ENCODE measurements at regions not wholly inside any gene's neighbourhood (a gene's known extent, or its start where the extent isn't known, plus 50 kb on each side); places are given as distances from the start of the nearest gene placed in this dataset.

DNA sequence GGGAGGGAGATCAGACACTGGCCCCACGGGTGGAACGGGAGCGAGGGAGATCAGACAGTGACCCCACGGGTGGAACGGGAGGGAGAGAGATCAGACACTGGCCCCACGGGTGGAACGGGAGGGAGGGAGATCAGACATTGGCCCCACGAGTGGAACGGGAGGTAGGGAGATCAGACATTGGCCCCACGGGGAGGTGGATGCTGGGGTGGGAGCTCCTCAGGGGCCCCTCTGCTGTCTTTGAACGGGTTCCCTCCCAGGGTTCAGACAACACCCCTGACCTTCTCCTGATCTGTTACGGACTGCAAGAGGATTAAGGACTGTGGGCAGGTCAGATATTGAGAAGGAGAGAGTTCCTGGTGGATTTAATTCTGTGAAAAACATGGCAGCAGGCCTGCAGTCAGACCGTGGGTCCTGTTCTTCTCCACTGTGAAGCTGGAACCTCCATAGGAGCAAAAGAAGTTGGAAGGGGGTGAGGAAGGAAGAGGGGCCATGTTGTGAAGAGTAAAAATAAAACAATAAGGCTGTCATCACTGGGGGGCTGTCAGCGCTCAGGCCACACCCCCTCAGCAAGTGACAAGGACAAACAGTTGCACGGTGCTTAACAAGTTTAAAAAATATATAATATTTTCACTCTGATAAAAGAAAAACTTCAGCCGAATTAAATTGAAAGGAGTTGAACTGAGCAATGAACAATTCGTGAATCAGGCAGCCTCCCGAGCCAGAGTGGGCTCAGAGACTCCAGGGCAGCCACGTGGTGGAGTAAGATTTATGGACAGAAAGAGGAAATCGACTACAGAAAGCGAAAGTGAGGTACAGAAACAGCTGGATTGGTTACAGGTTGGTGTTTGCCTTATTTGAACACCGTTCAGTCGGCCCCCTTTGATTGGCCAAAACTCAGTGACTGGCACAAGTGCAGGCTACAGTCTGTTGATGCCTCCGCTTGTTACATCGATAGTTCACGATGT, 348.7 kb upstream of the TNRC6C start:
- FAIRE-seq (no peak), DNase-seq (ENCODE audit: low read depth) (no peak)
- Histone ChIP-seq H3K27me3 (ENCODE audit: control insufficient read depth, insufficient read depth, low read length) (no peaks in the 10 kb centered on the region), H3K36me3 (ENCODE audit: control insufficient read depth, insufficient read depth, low read length) (no peaks in the 10 kb centered on the region), H3K4me3 (ENCODE audit: low read depth, low read length) (no peak overlapping the region)
- TF ChIP-seq, protein P1, sequence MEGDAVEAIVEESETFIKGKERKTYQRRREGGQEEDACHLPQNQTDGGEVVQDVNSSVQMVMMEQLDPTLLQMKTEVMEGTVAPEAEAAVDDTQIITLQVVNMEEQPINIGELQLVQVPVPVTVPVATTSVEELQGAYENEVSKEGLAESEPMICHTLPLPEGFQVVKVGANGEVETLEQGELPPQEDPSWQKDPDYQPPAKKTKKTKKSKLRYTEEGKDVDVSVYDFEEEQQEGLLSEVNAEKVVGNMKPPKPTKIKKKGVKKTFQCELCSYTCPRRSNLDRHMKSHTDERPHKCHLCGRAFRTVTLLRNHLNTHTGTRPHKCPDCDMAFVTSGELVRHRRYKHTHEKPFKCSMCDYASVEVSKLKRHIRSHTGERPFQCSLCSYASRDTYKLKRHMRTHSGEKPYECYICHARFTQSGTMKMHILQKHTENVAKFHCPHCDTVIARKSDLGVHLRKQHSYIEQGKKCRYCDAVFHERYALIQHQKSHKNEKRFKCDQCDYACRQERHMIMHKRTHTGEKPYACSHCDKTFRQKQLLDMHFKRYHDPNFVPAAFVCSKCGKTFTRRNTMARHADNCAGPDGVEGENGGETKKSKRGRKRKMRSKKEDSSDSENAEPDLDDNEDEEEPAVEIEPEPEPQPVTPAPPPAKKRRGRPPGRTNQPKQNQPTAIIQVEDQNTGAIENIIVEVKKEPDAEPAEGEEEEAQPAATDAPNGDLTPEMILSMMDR (IDR thresholded peaks at IDR 0.05; ENCODE audit: insufficient read depth, low read length, severe bottlenecking), result no peak

DNA sequence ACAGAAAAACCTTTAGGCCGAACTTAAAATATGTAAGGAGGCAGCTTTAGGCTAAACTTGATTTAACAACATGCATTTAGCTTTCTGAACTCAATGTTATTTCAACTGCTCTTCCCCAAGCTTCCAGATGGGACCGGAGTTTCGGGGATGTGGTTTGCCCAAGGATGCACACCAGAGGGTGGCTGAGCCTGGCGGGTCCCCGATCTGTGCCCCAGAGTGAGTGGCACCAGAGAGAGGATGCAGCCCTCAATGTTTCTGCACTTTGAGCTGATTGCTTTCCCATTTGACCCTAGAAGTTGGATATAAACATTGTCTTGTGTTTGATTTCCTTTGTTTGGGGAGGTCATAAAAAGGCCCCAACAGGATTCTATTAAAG, 348.0 kb upstream of the TNRC6C start:
- Histone ChIP-seq H3K4me3 (ENCODE audit: low read depth, low read length) (no peak overlapping the region), H3K36me3 (ENCODE audit: control insufficient read depth, insufficient read depth, low read length) (no peaks in the 10 kb centered on the region), H3K27me3 (ENCODE audit: control insufficient read depth, insufficient read depth, low read length) (no peaks in the 10 kb centered on the region)
- TF ChIP-seq, protein P1 (IDR thresholded peaks at IDR 0.05; ENCODE audit: insufficient read depth, low read length, severe bottlenecking), result no peak
- FAIRE-seq, result no peak
- no peak for DNase-seq (ENCODE audit: low read depth)

DNA sequence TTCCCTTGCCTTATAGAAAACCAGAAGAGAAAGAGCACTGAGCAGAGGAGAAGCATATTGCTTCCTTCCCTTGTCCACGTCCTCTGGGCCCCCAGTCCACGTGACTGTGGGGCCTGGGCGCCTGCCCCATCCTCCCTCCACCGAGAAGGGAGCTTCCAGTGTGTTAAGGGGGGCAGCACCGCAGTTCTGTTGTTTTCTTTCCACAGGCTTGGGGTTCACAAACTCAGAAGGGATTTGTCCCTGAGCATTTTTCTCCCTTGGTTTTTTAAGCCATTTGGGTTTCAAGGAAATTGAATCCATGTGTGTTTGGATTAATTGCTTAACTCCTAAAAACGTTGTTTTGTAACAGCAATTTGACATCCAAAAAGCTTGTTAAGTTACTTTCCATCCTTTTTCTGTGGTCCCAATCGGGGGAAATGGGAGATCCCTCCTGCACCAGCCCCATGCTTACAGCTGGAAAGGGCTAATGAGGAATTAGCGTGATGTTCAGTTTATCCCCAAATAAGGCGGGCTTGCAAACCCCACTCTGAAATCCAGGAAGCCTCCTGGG, 347.5 kb upstream of the TNRC6C start:
- no peaks in the 10 kb centered on the region for H3K36me3 ChIP-seq (ENCODE audit: control insufficient read depth, insufficient read depth, low read length)
- no peak overlapping the region for H3K4me3 ChIP-seq (ENCODE audit: low read depth, low read length)
- FAIRE-seq (no peak), DNase-seq (ENCODE audit: low read depth) (no peak)
- H3K27me3 ChIP-seq (ENCODE audit: control insufficient read depth, insufficient read depth, low read length), result no peaks in the 10 kb centered on the region
- TF ChIP-seq, protein P1 (IDR thresholded peaks at IDR 0.05; ENCODE audit: insufficient read depth, low read length, severe bottlenecking), result no peak

DNA sequence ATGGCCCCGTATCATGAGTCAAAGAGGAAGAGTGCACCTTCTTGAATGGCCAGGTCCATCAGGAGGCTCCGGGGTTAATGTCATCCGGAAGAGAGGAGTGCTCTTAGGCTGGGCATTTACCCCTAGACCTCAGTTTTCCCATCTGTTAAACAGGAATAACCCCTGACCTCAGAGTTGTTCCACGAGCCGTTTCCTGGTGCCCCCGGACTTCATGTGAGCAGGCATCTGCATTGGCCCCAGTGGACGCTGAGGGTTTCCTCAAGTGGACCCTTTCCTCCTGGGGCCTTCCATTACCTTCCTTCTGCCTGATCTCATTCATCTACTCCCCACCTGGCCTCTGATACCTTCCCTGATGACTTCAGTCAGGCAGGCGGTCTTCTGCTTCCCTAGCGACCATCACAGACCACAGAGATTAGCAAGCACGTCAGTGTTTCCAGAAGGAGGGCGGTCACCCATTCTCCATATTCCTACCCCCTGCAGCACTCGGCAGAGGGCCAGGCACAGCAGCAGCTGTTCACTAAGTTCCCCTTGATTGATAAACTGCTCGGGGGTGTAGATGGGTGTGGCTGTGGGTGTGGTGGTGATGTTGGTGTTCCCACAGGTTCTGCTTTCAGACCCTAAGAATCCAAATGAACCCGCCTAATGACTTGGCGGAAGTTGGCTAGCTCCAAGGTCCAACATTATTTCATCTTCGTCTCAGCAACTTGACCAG, 346.6 kb upstream of the TNRC6C start:
- H3K4me3 ChIP-seq (ENCODE audit: low read depth, low read length), result no peak overlapping the region
- TF ChIP-seq, protein P1 (IDR thresholded peaks at IDR 0.05; ENCODE audit: insufficient read depth, low read length, severe bottlenecking), result no peak
- no peaks in the 10 kb centered on the region for H3K36me3 ChIP-seq (ENCODE audit: control insufficient read depth, insufficient read depth, low read length)
- H3K27me3 ChIP-seq (ENCODE audit: control insufficient read depth, insufficient read depth, low read length), result no peaks in the 10 kb centered on the region
- FAIRE-seq, result no peak
- DNase-seq (ENCODE audit: low read depth), result no peak

DNA sequence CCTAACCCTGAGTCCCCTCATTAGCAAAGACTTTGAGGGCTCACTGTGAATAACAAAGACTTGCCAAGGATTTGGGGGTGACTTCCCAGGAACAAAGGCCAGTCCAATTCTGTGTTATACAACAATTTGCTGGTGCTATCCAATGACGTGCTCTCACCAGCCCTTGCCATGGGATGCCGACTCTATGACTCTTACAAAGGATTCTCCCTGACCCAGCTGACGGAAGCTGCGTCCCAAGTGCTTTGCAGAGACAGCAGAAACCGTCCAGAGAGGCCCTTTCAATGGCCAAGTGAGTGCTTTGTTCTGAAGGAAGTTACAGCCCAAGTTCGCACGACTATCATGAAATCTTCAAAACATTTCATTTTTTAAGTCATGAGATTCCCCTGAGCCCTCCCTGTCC, 345.3 kb upstream of the TNRC6C start:
- H3K27me3 ChIP-seq (ENCODE audit: control insufficient read depth, insufficient read depth, low read length), result no peaks in the 10 kb centered on the region
- H3K36me3 ChIP-seq (ENCODE audit: control insufficient read depth, insufficient read depth, low read length), result no peaks in the 10 kb centered on the region
- no peak overlapping the region for H3K4me3 ChIP-seq (ENCODE audit: low read depth, low read length)
- no peak for FAIRE-seq
- TF ChIP-seq, protein P1 (IDR thresholded peaks at IDR 0.05; ENCODE audit: insufficient read depth, low read length, severe bottlenecking), result no peak
- no peak for DNase-seq (ENCODE audit: low read depth)

Measured in bronchial epithelial cell (primary cell).